Mammary epithelial cell (primary cell): ENCODE measurements at regions not wholly inside any gene's neighbourhood (a gene's known extent, or its start where the extent isn't known, plus 50 kb on each side); places are given as distances from the start of the nearest gene placed in this dataset.

Experiments used
- CTCF ChIP-seq, 2 donors: IDR thresholded peaks in 1 of 2; conservative IDR thresholded peaks in 1 of 2; 2 replicates each; pipeline ENCODE4 v1.5.1; 2011 to 2012; ENCODE audit warnings: inconsistent platforms in 2 of 2, low read length in 2 of 2, mild to moderate bottlenecking in 2 of 2, control low read depth in 1 of 2, low read depth in 1 of 2; ENCODE audit not compliant: insufficient read depth in 1 of 2; ENCODE audit errors: extremely low read depth in 1 of 2
- EZH2 ChIP-seq: IDR thresholded peaks from 2 replicates; pipeline ENCODE4 v1.6.1; 2012; ENCODE audit warnings: low read length, inconsistent platforms, borderline replicate concordance

- TF ChIP-seq CTCF (conservative IDR thresholded peaks at IDR 0.05 in 1 of 2, IDR thresholded peaks at IDR 0.05 in 1 of 2; ENCODE audit: extremely low read depth in 1 of 2, insufficient read depth in 1 of 2, low read depth in 1 of 2, low read length in 2 of 2): no peak
- TF ChIP-seq EZH2: no peak
These were observed 162.7 kb downstream of the SYK start for GRCh38 chr9:90964101-90965020.
